Esophagus squamous epithelium (tissue), 4 donors: ENCODE measurements at regions not wholly inside any gene's neighbourhood (a gene's known extent, or its start where the extent isn't known, plus 50 kb on each side); places are given as distances from the start of the nearest gene placed in this dataset.

Source experiments
- CTCF ChIP-seq, 6 experiments: fragments of 450-650 bp in 4 of 6; fragments of 200-600 bp in 2 of 6; sonication (generic) in 2 of 6; IDR thresholded peaks; one replicate each; pipeline ENCODE4 v1.5.1; 2016 to 2019; ENCODE audit warnings: antibody characterized with exemption in 6 of 6, mild to moderate bottlenecking in 4 of 6, moderate library complexity in 4 of 6
- POLR2A ChIP-seq, 4 donors: fragments of 450-650 bp; IDR thresholded peaks; one replicate each; pipeline ENCODE4 v1.6.1; 2017; ENCODE audit warnings: antibody characterized with exemption in 4 of 4, mild to moderate bottlenecking in 4 of 4, moderate library complexity in 3 of 4

GRCh38 chr18:5052491-5052890, 144.6 kb downstream of the AKAIN1 start:
- no peak for TF ChIP-seq CTCF (IDR thresholded peaks at IDR 0.05)
- TF ChIP-seq POLR2A (IDR thresholded peaks at IDR 0.05): no peak
